ENCODE measurements at regions not wholly inside any gene's neighbourhood (a gene's known extent, or its start where the extent isn't known, plus 50 kb on each side); places are given as distances from the start of the nearest gene placed in this dataset.

GRCh38 chr4:100841911-100842310 lies 324.1 kb upstream of the EMCN start:
- H3K79me1 ChIP-seq (ENCODE audit: insufficient read depth, low read depth, low read length, poor library complexity, severe bottlenecking), result no peaks in the 10 kb centered on the region
- peaks cover 26 to 27% of the 10 kb centered on the region in 2 experiments for H3K4me1 Mint-ChIP-seq
- H2AFZ ChIP-seq (ENCODE audit: low read length), result no peak overlapping the region
- H3K4me2 ChIP-seq (ENCODE audit: insufficient read depth, insufficient read length, low read length), result no peak overlapping the region
- H3T11ph ChIP-seq (ENCODE audit: low read length), result no peak overlapping the region
- H3K27ac ChIP-seq (ENCODE audit: insufficient read length, low read depth, low read length), result no peak overlapping the region
- H3K27me3 Mint-ChIP-seq (ENCODE audit: low read depth), result no peaks in the 10 kb centered on the region
- no peak overlapping the region for H3K18ac ChIP-seq (ENCODE audit: insufficient read length, low read depth, low read length)
- no peak overlapping the region for H4K91ac ChIP-seq (ENCODE audit: insufficient read length, low read depth, low read length)
- no peak overlapping the region for H3K27ac Mint-ChIP-seq
- H2BK20ac ChIP-seq (ENCODE audit: low read depth, low read length, poor library complexity, severe bottlenecking), result no peak overlapping the region
- no CpG with 5 or more reads among the region's 2 CpGs for WGBS (ENCODE audit: extremely low coverage, insufficient read length, low lambda C conversion rate)
- no peak for DNase-seq
- H3K9ac ChIP-seq (ENCODE audit: extremely low read depth, insufficient read length, low read length), result no peak overlapping the region
- no peaks in the 10 kb centered on the region for H3K23me2 ChIP-seq (ENCODE audit: insufficient read length, low read depth, low read length, poor library complexity, severe bottlenecking)
- H2BK5ac ChIP-seq (ENCODE audit: insufficient read length, low read length), result no peak overlapping the region
- no peak overlapping the region for H3K4ac ChIP-seq (ENCODE audit: low read depth, low read length)
- no peak overlapping the region for H4K8ac ChIP-seq (replicated peaks; ENCODE audit: insufficient read length, low read depth, low read length)
- TF ChIP-seq, protein P1, sequence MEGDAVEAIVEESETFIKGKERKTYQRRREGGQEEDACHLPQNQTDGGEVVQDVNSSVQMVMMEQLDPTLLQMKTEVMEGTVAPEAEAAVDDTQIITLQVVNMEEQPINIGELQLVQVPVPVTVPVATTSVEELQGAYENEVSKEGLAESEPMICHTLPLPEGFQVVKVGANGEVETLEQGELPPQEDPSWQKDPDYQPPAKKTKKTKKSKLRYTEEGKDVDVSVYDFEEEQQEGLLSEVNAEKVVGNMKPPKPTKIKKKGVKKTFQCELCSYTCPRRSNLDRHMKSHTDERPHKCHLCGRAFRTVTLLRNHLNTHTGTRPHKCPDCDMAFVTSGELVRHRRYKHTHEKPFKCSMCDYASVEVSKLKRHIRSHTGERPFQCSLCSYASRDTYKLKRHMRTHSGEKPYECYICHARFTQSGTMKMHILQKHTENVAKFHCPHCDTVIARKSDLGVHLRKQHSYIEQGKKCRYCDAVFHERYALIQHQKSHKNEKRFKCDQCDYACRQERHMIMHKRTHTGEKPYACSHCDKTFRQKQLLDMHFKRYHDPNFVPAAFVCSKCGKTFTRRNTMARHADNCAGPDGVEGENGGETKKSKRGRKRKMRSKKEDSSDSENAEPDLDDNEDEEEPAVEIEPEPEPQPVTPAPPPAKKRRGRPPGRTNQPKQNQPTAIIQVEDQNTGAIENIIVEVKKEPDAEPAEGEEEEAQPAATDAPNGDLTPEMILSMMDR (conservative IDR thresholded peaks at IDR 0.05), result no peak
- H2BK15ac ChIP-seq (ENCODE audit: low read depth, low read length), result no peak overlapping the region
- no peaks in the 10 kb centered on the region; a peak in 1 of 5 replicates for H3K9me3 Mint-ChIP-seq
- H2BK12ac ChIP-seq (ENCODE audit: insufficient read length, low read depth, low read length), result no peak overlapping the region
- no peak overlapping the region for H2AK5ac ChIP-seq (ENCODE audit: insufficient read length, low read length)
- peaks cover 0 to 6% (median 4%) of the 10 kb centered on the region in 3 experiments; a peak in 4 of 7 replicates for H3K36me3 Mint-ChIP-seq (ENCODE audit: insufficient read depth in 1 of 3, low read depth in 3 of 3)
- H2BK120ac ChIP-seq (ENCODE audit: low read depth, low read length, poor library complexity, severe bottlenecking), result no peak overlapping the region
- no peak overlapping the region for H3K4me3 Mint-ChIP-seq
- no peaks in the 10 kb centered on the region for H4K20me1 ChIP-seq (ENCODE audit: control insufficient read depth, insufficient read depth, insufficient read length)
- no peak overlapping the region for H3K14ac ChIP-seq (ENCODE audit: insufficient read depth, low read length)
- H3K27me3 ChIP-seq (ENCODE audit: insufficient read depth, low read length), result no peaks in the 10 kb centered on the region
- no peaks in the 10 kb centered on the region for H3K9me3 ChIP-seq (ENCODE audit: control insufficient read depth, low read depth, low read length)
- no peak overlapping the region for H3K23ac ChIP-seq (ENCODE audit: insufficient read length, low read depth, low read length)
- no peak overlapping the region for H4K5ac ChIP-seq (ENCODE audit: insufficient read length, low read depth, low read length)
- H3K56ac ChIP-seq (ENCODE audit: insufficient read length, low read depth, low read length), result no peak overlapping the region
- H3K79me2 ChIP-seq (ENCODE audit: insufficient read depth, low read length), result no peaks in the 10 kb centered on the region
- 0 out of 2 replicates have a peak, but pooled peaks cover 2% of the 10 kb centered on the region for H3K4me1 ChIP-seq (ENCODE audit: insufficient read depth, low read length)

Data from H9 (cell line).